Spleen (tissue), 7 donors: ENCODE measurements at regions not wholly inside any gene's neighbourhood (a gene's known extent, or its start where the extent isn't known, plus 50 kb on each side); places are given as distances from the start of the nearest gene placed in this dataset.

ENCODE experiments used
- POLR2A ChIP-seq, 3 donors: fragments of 450-650 bp; IDR thresholded peaks; one replicate each; pipeline ENCODE4 v1.5.1; 2017; ENCODE audit warnings: antibody characterized with exemption in 3 of 3, mild to moderate bottlenecking in 1 of 3
- TF ChIP-seq, protein P1 (sequence below), 11 experiments: fragments of 200-600 bp in 7 of 11; fragments of 450-650 bp in 4 of 11; sonication (generic) in 4 of 11; IDR thresholded peaks in 8 of 11; conservative IDR thresholded peaks in 3 of 11; 1 replicate in 7 of 11; 2 replicates in 4 of 11; pipeline versions ENCODE4 v1.4.0 to v1.8.0; 2016 to 2021; ENCODE audit warnings: antibody characterized with exemption in 11 of 11, inconsistent platforms in 4 of 11, mild to moderate bottlenecking in 1 of 11
- donor health status: DM: no; HTN: no; CAD: no; lungs with moderate emphysema.
- donor health status: DM: no; HTN: no; CAD: no.
- donor health status: DM: no; HTN: no; CAD: no.

- TF ChIP-seq, protein P1, sequence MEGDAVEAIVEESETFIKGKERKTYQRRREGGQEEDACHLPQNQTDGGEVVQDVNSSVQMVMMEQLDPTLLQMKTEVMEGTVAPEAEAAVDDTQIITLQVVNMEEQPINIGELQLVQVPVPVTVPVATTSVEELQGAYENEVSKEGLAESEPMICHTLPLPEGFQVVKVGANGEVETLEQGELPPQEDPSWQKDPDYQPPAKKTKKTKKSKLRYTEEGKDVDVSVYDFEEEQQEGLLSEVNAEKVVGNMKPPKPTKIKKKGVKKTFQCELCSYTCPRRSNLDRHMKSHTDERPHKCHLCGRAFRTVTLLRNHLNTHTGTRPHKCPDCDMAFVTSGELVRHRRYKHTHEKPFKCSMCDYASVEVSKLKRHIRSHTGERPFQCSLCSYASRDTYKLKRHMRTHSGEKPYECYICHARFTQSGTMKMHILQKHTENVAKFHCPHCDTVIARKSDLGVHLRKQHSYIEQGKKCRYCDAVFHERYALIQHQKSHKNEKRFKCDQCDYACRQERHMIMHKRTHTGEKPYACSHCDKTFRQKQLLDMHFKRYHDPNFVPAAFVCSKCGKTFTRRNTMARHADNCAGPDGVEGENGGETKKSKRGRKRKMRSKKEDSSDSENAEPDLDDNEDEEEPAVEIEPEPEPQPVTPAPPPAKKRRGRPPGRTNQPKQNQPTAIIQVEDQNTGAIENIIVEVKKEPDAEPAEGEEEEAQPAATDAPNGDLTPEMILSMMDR (IDR thresholded peaks at IDR 0.05 in 8 of 11, conservative IDR thresholded peaks at IDR 0.05 in 3 of 11), result no peak
- no peak for TF ChIP-seq POLR2A (IDR thresholded peaks at IDR 0.05)
These were observed 432.1 kb downstream of the NR2F2 start for GRCh38 chr15:96762566-96762965.
